ENCODE measurements at regions not wholly inside any gene's neighbourhood (a gene's known extent, or its start where the extent isn't known, plus 50 kb on each side); places are given as distances from the start of the nearest gene placed in this dataset.

DNA sequence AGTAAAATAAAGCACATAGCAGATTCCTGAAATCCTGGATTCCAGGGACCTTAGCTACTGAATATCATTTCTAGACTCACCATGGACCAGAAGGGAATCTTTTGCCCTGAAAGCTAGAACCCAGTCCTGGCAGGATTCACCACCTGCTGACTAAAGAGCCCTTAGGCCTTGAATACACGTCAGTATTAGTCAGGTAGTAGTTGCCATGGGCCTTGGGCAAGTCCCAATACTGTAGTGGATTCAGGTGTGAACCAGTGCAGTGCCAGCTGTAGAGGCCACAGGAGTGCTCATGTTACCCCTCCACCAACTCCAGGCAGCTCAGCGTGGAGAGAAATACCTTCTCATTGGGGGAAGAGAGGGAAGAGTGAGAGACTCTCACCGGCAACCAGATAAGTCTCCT, 64.1 kb upstream of the UBQLN2 start:
- no peak for TF ChIP-seq EZH2 (IDR thresholded peaks at IDR 0.05; ENCODE audit: insufficient read depth, low read length)
- TF ChIP-seq CTCF (IDR thresholded peaks at IDR 0.05; ENCODE audit: insufficient read depth, low read depth, low read length), result no peak

Data from astrocyte (in vitro differentiated cells and primary cell).